WTC11 (cell line): ENCODE measurements at regions not wholly inside any gene's neighbourhood (a gene's known extent, or its start where the extent isn't known, plus 50 kb on each side); places are given as distances from the start of the nearest gene placed in this dataset.

ENCODE experiments used
- ATAC-seq: fragments of 200-7000 bp; cut with Tn5 transposase; 2 replicates; pipeline ENCODE4 v1.10.0; 2021; ENCODE audit warnings: mild to moderate bottlenecking, moderate library complexity
- CTCF ChIA-PET: fragments of 300-600 bp; sonication (Branson Sonifier 250); formaldehyde crosslinking; loops from one replicate; lab custom pipeline; 2021; ENCODE audit warnings: antibody characterized with exemption; lab: Charles Lee
- POLR2A ChIA-PET: fragments of 350-600 bp; sonication (Branson Sonifier 250); formaldehyde crosslinking; loops from one replicate; lab custom pipeline; 2021; ENCODE audit warnings: antibody characterized with exemption; lab: Charles Lee
- DNase-seq: peaks from one replicate; pipeline ENCODE4 v3.0.0; 2021; ENCODE audit warnings: low spot score
- H3K27ac Mint-ChIP-seq: 2 replicates; pipeline ENCODE4 v1.8.0; 2021; ENCODE audit warnings: mixed read lengths
- H3K27me3 Mint-ChIP-seq: 2 replicates; pipeline ENCODE4 v1.8.0; 2021; ENCODE audit warnings: low read depth, mild to moderate bottlenecking, moderate library complexity, mixed read lengths
- H3K36me3 Mint-ChIP-seq: 2 replicates; pipeline ENCODE4 v1.8.0; 2021; ENCODE audit warnings: mixed read lengths
- H3K4me1 Mint-ChIP-seq: 2 replicates; pipeline ENCODE4 v1.8.0; 2022; ENCODE audit warnings: mixed read lengths
- H3K4me3 Mint-ChIP-seq: 2 replicates; pipeline ENCODE4 v1.8.0; 2021; ENCODE audit warnings: mild to moderate bottlenecking, moderate library complexity, mixed read lengths
- H3K9me3 Mint-ChIP-seq: 2 replicates; pipeline ENCODE4 v1.8.0; 2021; ENCODE audit warnings: mixed read lengths
- AFF4 ChIP-seq: sonication (generic); formaldehyde crosslinking; IDR thresholded peaks from 2 replicates; pipeline ENCODE4 v1.8.1; 2023; ENCODE audit warnings: mild to moderate bottlenecking, missing genetic modification reagents, borderline replicate concordance
- ATF3 ChIP-seq: sonication (generic); formaldehyde crosslinking; conservative IDR thresholded peaks from 2 replicates; pipeline ENCODE4 v1.8.1; 2022; ENCODE audit warnings: mild to moderate bottlenecking, missing genetic modification reagents
- CREM ChIP-seq: sonication (generic); formaldehyde crosslinking; IDR thresholded peaks from 2 replicates; pipeline ENCODE4 v1.8.1; 2022; ENCODE audit warnings: mild to moderate bottlenecking, missing genetic modification reagents, moderate library complexity
- E2F1 ChIP-seq: sonication (generic); formaldehyde crosslinking; IDR thresholded peaks from 2 replicates; pipeline ENCODE4 v1.8.0; 2022; ENCODE audit warnings: mild to moderate bottlenecking, missing genetic modification reagents
- E2F4 ChIP-seq: sonication (generic); formaldehyde crosslinking; IDR thresholded peaks from 2 replicates; pipeline ENCODE4 v1.8.1; 2022; ENCODE audit warnings: low read depth, mild to moderate bottlenecking, moderate library complexity, missing genetic modification reagents, borderline replicate concordance
- ELF4 ChIP-seq: sonication (generic); formaldehyde crosslinking; IDR thresholded peaks from 2 replicates; pipeline ENCODE4 v1.8.1; 2022; ENCODE audit warnings: low read depth, mild to moderate bottlenecking, moderate library complexity, missing genetic modification reagents
- ETV6 ChIP-seq: sonication (generic); formaldehyde crosslinking; IDR thresholded peaks from 2 replicates; pipeline ENCODE4 v1.8.1; 2022; ENCODE audit warnings: mild to moderate bottlenecking, missing genetic modification reagents
- GRHL2 ChIP-seq: fragments of 250-450 bp; sonication (Bioruptor Pico); IDR thresholded peaks from 2 replicates; pipeline ENCODE4 v1.8.0; 2022; ENCODE audit warnings: mild to moderate bottlenecking, moderate library complexity; ENCODE audit not compliant: insufficient replicate concordance, severe bottlenecking
- IRF1 ChIP-seq: sonication (generic); formaldehyde crosslinking; IDR thresholded peaks from 2 replicates; pipeline ENCODE4 v1.8.0; 2023; ENCODE audit warnings: missing genetic modification reagents
- MXD4 ChIP-seq: fragments of 250-450 bp; sonication (Bioruptor Pico); IDR thresholded peaks from 2 replicates; pipeline ENCODE4 v1.8.0; 2021; ENCODE audit warnings: mild to moderate bottlenecking, moderate library complexity, borderline replicate concordance
- PRDM15 ChIP-seq: sonication (generic); formaldehyde crosslinking; IDR thresholded peaks from 2 replicates; pipeline ENCODE4 v1.8.0; 2022; ENCODE audit warnings: missing genetic modification reagents
- RELA ChIP-seq: sonication (generic); formaldehyde crosslinking; IDR thresholded peaks from 2 replicates; pipeline ENCODE4 v1.8.1; 2022; ENCODE audit warnings: missing genetic modification reagents, mild to moderate bottlenecking, borderline replicate concordance
- RORB ChIP-seq: fragments of 250-450 bp; sonication (Bioruptor Pico); IDR thresholded peaks from 2 replicates; pipeline ENCODE4 v1.9.0; 2021; ENCODE audit warnings: mild to moderate bottlenecking
- SMAD3 ChIP-seq: sonication (generic); formaldehyde crosslinking; IDR thresholded peaks from 2 replicates; pipeline ENCODE4 v1.8.0; 2022; ENCODE audit warnings: missing genetic modification reagents, mild to moderate bottlenecking, borderline replicate concordance
- SP1 ChIP-seq: sonication (generic); formaldehyde crosslinking; conservative IDR thresholded peaks from 2 replicates; pipeline ENCODE4 v1.8.1; 2022; ENCODE audit warnings: missing genetic modification reagents
- TEAD1 ChIP-seq: sonication (generic); formaldehyde crosslinking; IDR thresholded peaks from 2 replicates; pipeline ENCODE4 v1.8.0; 2022; ENCODE audit warnings: mild to moderate bottlenecking, missing genetic modification reagents
- USF2 ChIP-seq: sonication (generic); formaldehyde crosslinking; IDR thresholded peaks from 2 replicates; pipeline ENCODE4 v1.8.1; 2023; ENCODE audit warnings: mild to moderate bottlenecking, missing genetic modification reagents, moderate library complexity
- ZNF138 ChIP-seq: sonication (generic); formaldehyde crosslinking; conservative IDR thresholded peaks from 2 replicates; pipeline ENCODE4 v1.8.1; 2022; ENCODE audit warnings: mild to moderate bottlenecking, moderate library complexity, missing genetic modification reagents
- ZNF263 ChIP-seq: sonication (generic); formaldehyde crosslinking; IDR thresholded peaks from 2 replicates; pipeline ENCODE4 v1.8.1; 2022; ENCODE audit warnings: low read depth, mild to moderate bottlenecking, moderate library complexity, missing genetic modification reagents
- ZNF532 ChIP-seq: fragments of 250-450 bp; sonication (Bioruptor Pico); IDR thresholded peaks from 2 replicates; pipeline ENCODE4 v1.9.0; 2021; ENCODE audit warnings: mild to moderate bottlenecking, borderline replicate concordance

GRCh38 chr1:98045767-98046641, 125.2 kb upstream of the DPYD start:
- H3K36me3 Mint-ChIP-seq = no peaks in the 10 kb centered on the region
- no peak overlapping the region for H3K27ac Mint-ChIP-seq
- H3K9me3 Mint-ChIP-seq = no peaks in the 10 kb centered on the region
- no peak for TF ChIP-seq USF2 (CRISPR knock-in tag)
- TF ChIP-seq MXD4 = no peak
- no peak for TF ChIP-seq SP1 (CRISPR knock-in tag)
- TF ChIP-seq RELA (CRISPR knock-in tag) = no peak
- TF ChIP-seq ELF4 (CRISPR knock-in tag) = no peak
- no peak for TF ChIP-seq ZNF532
- no peak for TF ChIP-seq IRF1 (CRISPR knock-in tag)
- no peak for TF ChIP-seq ATF3
- no peak for TF ChIP-seq TEAD1 (CRISPR knock-in tag)
- TF ChIP-seq ZNF138 = no peak
- no peak for TF ChIP-seq E2F4 (CRISPR knock-in tag)
- no peak for TF ChIP-seq GRHL2
- no peak for TF ChIP-seq ZNF263 (CRISPR knock-in tag)
- TF ChIP-seq AFF4 = no peak
- TF ChIP-seq E2F1 = no peak
- no peak for TF ChIP-seq SMAD3 (CRISPR knock-in tag)
- TF ChIP-seq ETV6 (CRISPR knock-in tag) = no peak
- no peak for TF ChIP-seq PRDM15 (CRISPR knock-in tag)
- TF ChIP-seq RORB = no peak
- no peak for TF ChIP-seq CREM (CRISPR knock-in tag)
- ChIA-PET POLR2A (no interaction called here), CTCF (interaction anchor here (0.9 kb wide), 1 partner anchor 423 kb away, joined by 3 read pairs; no protein-coding TSS in a partner anchor)
- peaks cover 87% of the 10 kb centered on the region for H3K27me3 Mint-ChIP-seq
- H3K4me3 Mint-ChIP-seq = peak overlapping the region; percentile 69
- peaks cover 33% of the 10 kb centered on the region for H3K4me1 Mint-ChIP-seq
- peak; percentile 43 for DNase-seq
- ATAC-seq = peak; percentile 54
